Peyer's patch (tissue), 4 donors: ENCODE measurements at regions not wholly inside any gene's neighbourhood (a gene's known extent, or its start where the extent isn't known, plus 50 kb on each side); places are given as distances from the start of the nearest gene placed in this dataset.

Source experiments
- CTCF ChIP-seq, 6 experiments: fragments of 450-650 bp in 4 of 6; fragments of 200-600 bp in 2 of 6; sonication (generic) in 1 of 6; IDR thresholded peaks; one replicate each; pipeline ENCODE4 v1.5.1; 2017 to 2019; ENCODE audit warnings: antibody characterized with exemption in 6 of 6, mild to moderate bottlenecking in 3 of 6, moderate library complexity in 1 of 6
- POLR2A ChIP-seq, 2 donors: fragments of 450-650 bp; IDR thresholded peaks; one replicate each; pipeline ENCODE4 v1.5.1; 2017; ENCODE audit warnings: antibody characterized with exemption in 2 of 2, mild to moderate bottlenecking in 2 of 2, moderate library complexity in 2 of 2

GRCh38 chr18:2148823-2149222, 422.5 kb downstream of the METTL4 start:
- no peak for TF ChIP-seq CTCF (IDR thresholded peaks at IDR 0.05)
- TF ChIP-seq POLR2A (IDR thresholded peaks at IDR 0.05), result no peak
